Neural crest cell (in vitro differentiated cells): ENCODE measurements at regions not wholly inside any gene's neighbourhood (a gene's known extent, or its start where the extent isn't known, plus 50 kb on each side); places are given as distances from the start of the nearest gene placed in this dataset.

Experiments
- DNase-seq: peaks from one replicate; pipeline ENCODE4 v3.0.0; 2021; ENCODE audit warnings: low read depth, mixed read lengths, low spot score
- H3K27ac Mint-ChIP-seq: one replicate; pipeline ENCODE4 v1.8.0; 2021; ENCODE audit warnings: mild to moderate bottlenecking, mixed read lengths; ENCODE audit not compliant: unreplicated experiment
- H3K27me3 Mint-ChIP-seq: 2 replicates; pipeline ENCODE4 v1.8.0; 2021; ENCODE audit warnings: low read depth, mild to moderate bottlenecking, mixed read lengths
- H3K36me3 Mint-ChIP-seq: 2 replicates; pipeline ENCODE4 v1.8.0; 2021; ENCODE audit warnings: low read depth, mild to moderate bottlenecking, mixed read lengths
- H3K4me1 Mint-ChIP-seq: 2 replicates; pipeline ENCODE4 v1.8.0; 2021; ENCODE audit warnings: mixed read lengths
- H3K4me3 Mint-ChIP-seq: one replicate; pipeline ENCODE4 v1.8.0; 2021; ENCODE audit warnings: mild to moderate bottlenecking, mixed read lengths
- H3K9me3 Mint-ChIP-seq: 2 replicates; pipeline ENCODE4 v1.8.0; 2021; ENCODE audit warnings: mixed read lengths
- TF ChIP-seq, protein P1 (sequence below): fragments of 200-600 bp; sonication (generic); conservative IDR thresholded peaks from 2 replicates; pipeline ENCODE4 v1.5.0; 2021; ENCODE audit warnings: antibody characterized with exemption, mild to moderate bottlenecking

DNA sequence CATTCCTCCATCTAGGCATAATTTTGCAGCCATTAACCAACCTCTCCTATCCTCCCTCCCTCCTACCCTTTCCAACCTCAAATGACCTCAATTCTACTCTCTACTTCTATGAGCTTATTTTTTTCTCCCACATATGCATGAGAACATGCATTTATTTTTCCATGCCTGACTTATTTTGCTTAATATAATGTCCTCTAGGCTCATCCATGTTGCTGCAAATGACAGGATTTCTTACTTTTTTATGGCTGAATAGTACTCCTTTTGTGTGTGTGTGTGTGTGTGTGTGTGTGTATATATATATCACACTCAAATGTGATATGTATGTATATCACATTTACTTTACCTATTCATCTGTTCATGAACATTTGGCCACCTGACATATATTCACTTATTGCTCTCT, 339.4 kb downstream of the SIPA1L2 start:
- Mint-ChIP-seq H3K27ac (no peak overlapping the region), H3K9me3 (no peaks in the 10 kb centered on the region), H3K4me1 (no peaks in the 10 kb centered on the region), H3K27me3 (no peaks in the 10 kb centered on the region), H3K36me3 (no peaks in the 10 kb centered on the region), H3K4me3 (no peak overlapping the region)
- TF ChIP-seq, protein P1, sequence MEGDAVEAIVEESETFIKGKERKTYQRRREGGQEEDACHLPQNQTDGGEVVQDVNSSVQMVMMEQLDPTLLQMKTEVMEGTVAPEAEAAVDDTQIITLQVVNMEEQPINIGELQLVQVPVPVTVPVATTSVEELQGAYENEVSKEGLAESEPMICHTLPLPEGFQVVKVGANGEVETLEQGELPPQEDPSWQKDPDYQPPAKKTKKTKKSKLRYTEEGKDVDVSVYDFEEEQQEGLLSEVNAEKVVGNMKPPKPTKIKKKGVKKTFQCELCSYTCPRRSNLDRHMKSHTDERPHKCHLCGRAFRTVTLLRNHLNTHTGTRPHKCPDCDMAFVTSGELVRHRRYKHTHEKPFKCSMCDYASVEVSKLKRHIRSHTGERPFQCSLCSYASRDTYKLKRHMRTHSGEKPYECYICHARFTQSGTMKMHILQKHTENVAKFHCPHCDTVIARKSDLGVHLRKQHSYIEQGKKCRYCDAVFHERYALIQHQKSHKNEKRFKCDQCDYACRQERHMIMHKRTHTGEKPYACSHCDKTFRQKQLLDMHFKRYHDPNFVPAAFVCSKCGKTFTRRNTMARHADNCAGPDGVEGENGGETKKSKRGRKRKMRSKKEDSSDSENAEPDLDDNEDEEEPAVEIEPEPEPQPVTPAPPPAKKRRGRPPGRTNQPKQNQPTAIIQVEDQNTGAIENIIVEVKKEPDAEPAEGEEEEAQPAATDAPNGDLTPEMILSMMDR, result no peak
- DNase-seq, result no peak

DNA sequence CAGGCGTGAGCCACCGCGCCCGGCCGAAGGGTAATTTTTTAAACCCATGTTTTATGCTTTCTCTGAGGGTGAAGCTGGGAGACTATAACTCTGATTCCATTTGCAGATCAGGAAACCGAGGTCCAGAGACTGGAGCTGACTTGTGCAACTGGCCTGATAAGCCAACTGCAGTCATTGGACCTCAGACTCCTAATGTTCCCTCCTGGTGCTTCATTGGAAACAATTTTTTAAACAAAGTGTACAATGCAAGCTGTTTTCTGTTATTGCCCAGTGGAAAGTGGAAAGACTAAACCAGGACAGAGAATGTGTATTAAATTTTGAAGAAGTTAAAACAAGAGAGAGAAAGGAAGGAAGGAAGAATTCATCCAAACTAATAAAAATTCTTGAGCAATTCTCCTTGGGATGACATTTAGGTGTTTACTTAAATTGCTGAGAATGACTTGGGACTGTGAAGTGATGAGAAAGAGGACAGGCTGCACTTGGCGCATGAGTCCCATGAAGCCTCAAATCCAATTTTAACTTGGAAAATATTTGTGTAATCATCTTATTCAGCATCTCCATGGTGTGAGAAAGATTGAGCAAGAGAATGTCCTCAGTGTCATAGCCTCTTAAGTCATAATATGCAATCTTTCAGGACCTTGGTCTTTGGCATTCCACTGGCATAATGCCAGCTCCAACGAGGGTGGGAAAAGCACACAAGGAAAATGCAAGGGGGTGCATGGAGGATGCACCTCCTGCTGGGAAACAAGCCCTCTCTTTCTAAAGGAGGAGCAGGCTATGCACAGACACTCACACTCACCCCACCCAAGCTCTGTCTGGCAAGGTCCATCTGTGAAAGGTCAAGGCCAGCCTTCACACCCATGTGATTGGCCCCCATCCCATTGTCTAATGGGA, 342.0 kb downstream of the SIPA1L2 start:
- H3K36me3 Mint-ChIP-seq, result no peaks in the 10 kb centered on the region
- no peak for DNase-seq
- no peak overlapping the region for H3K4me3 Mint-ChIP-seq
- H3K9me3 Mint-ChIP-seq, result no peaks in the 10 kb centered on the region
- no peak overlapping the region for H3K27ac Mint-ChIP-seq
- no peaks in the 10 kb centered on the region for H3K27me3 Mint-ChIP-seq
- no peaks in the 10 kb centered on the region for H3K4me1 Mint-ChIP-seq
- TF ChIP-seq, protein P1, result no peak

DNA sequence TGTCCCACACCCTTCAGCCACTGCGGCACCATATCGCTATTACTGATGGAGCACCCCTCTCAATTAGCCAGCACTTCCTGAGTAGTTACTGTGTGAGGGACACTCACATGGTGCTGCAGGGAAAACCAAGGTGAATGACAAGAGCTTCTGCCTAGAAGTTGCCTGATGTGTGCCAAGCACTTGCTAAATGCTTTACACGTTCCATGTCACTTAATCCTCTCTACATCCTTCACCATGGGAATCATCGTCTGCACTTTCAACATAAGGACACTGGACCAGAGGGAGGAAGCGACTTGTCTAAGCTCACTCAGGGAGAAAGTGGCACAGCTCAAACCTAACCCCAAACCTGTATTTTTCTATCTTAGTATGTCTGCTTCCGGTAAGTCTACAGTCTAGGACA, 344.8 kb downstream of the SIPA1L2 start:
- H3K27ac Mint-ChIP-seq, result no peak overlapping the region
- H3K9me3 Mint-ChIP-seq, result no peaks in the 10 kb centered on the region
- peaks cover 5% of the 10 kb centered on the region for H3K27me3 Mint-ChIP-seq
- H3K4me1 Mint-ChIP-seq, result peaks cover 11% of the 10 kb centered on the region
- TF ChIP-seq, protein P1, result no peak
- no peaks in the 10 kb centered on the region for H3K36me3 Mint-ChIP-seq
- no peak overlapping the region for H3K4me3 Mint-ChIP-seq
- DNase-seq, result no peak

DNA sequence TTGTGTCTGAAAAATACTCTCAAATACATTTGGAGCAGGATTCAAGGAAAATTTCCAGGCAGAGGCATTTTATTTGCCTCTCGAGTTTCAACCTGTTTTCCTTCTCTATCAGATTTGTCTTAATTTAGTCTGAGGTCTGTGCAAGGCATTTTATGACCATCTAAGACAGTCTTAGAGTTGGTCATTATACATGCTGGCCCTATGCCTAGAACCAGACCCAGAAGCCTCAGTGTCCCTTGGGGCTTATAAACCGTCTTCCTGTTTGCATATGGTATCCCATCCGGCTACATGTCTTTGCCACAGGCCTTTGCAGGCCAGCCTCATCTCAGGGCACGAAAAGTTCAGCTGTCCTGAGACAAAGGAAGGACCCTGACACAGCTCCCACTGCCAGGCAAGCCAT, 346.1 kb downstream of the SIPA1L2 start:
- Mint-ChIP-seq H3K9me3 (no peaks in the 10 kb centered on the region), H3K4me1 (peaks cover 14% of the 10 kb centered on the region), H3K4me3 (no peak overlapping the region), H3K36me3 (no peaks in the 10 kb centered on the region), H3K27ac (no peak overlapping the region), H3K27me3 (peaks cover 5% of the 10 kb centered on the region)
- DNase-seq, result no peak
- TF ChIP-seq, protein P1, result no peak

DNA sequence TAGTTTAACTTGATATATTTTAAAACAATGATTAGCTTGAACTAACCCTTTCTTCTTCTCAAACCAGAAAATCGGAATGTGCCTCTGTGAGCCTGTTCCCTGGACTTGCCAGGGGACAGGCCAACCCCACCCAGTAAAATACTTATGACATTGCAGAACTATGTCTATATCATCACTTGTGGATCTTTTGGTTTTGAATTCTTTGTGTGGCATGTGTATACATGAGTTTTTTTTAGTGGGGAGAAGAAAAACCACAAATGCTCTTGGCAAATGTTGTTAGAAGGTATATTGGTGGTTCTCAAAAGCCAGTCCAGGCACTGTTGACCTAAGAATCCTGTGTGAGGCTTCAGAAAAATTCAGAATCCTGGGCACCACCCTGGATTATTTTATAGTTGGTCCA, 347.4 kb downstream of the SIPA1L2 start:
- Mint-ChIP-seq H3K9me3 (no peaks in the 10 kb centered on the region), H3K4me3 (no peak overlapping the region), H3K27me3 (peaks cover 5% of the 10 kb centered on the region), H3K36me3 (no peaks in the 10 kb centered on the region), H3K4me1 (peaks cover 14% of the 10 kb centered on the region), H3K27ac (no peak overlapping the region)
- no peak for DNase-seq
- TF ChIP-seq, protein P1, result no peak
